Nephron progenitor cell (in vitro differentiated cells): ENCODE measurements at regions not wholly inside any gene's neighbourhood (a gene's known extent, or its start where the extent isn't known, plus 50 kb on each side); places are given as distances from the start of the nearest gene placed in this dataset.
"Not testable (repeated sequence)": the region's sequence is repeated elsewhere in the genome, so short reads cannot be mapped to it uniquely, and the experiment has no call there.

Source experiments
- DNase-seq: peaks from one replicate; pipeline ENCODE4 v3.0.0; 2021
- H3K27ac Mint-ChIP-seq: 2 replicates; pipeline ENCODE4 v1.8.0; 2021; ENCODE audit warnings: mild to moderate bottlenecking, moderate library complexity, mixed read lengths
- H3K27me3 Mint-ChIP-seq: 2 replicates; pipeline ENCODE4 v1.8.0; 2021; ENCODE audit warnings: mild to moderate bottlenecking, low read depth, mixed read lengths; ENCODE audit not compliant: poor library complexity
- H3K36me3 Mint-ChIP-seq: 2 replicates; pipeline ENCODE4 v1.8.0; 2021; ENCODE audit warnings: low read depth, mixed read lengths
- H3K4me1 Mint-ChIP-seq: 2 replicates; pipeline ENCODE4 v1.8.0; 2021; ENCODE audit warnings: mixed read lengths
- H3K4me3 Mint-ChIP-seq: 2 replicates; pipeline ENCODE4 v1.8.0; 2021; ENCODE audit warnings: mild to moderate bottlenecking, moderate library complexity, mixed read lengths
- H3K9me3 Mint-ChIP-seq: 2 replicates; pipeline ENCODE4 v1.8.0; 2021; ENCODE audit warnings: mild to moderate bottlenecking, moderate library complexity, mixed read lengths
- CTCF ChIP-seq: fragments of 200-600 bp; sonication (generic); IDR thresholded peaks from 2 replicates; pipeline ENCODE4 v1.5.0; 2021; ENCODE audit warnings: antibody characterized with exemption

GRCh38 chr4:158442736-158443135, 78.9 kb upstream of the RXFP1 start:
- peaks cover 4% of the 10 kb centered on the region for H3K9me3 Mint-ChIP-seq
- no peak overlapping the region for H3K4me3 Mint-ChIP-seq
- no peaks in the 10 kb centered on the region for H3K4me1 Mint-ChIP-seq
- no peak overlapping the region for H3K27ac Mint-ChIP-seq
- H3K27me3 Mint-ChIP-seq = no peaks in the 10 kb centered on the region
- no peak for DNase-seq
- H3K36me3 Mint-ChIP-seq = no peaks in the 10 kb centered on the region
- TF ChIP-seq CTCF = no peak

GRCh38 chr4:158443731-158444130, 78.0 kb upstream of the RXFP1 start:
- Mint-ChIP-seq H3K36me3 (no peaks in the 10 kb centered on the region), H3K4me3 (no peak overlapping the region), H3K9me3 (peaks cover 4% of the 10 kb centered on the region), H3K27ac (no peak overlapping the region), H3K27me3 (no peaks in the 10 kb centered on the region), H3K4me1 (no peaks in the 10 kb centered on the region)
- no peak for DNase-seq
- no peak for TF ChIP-seq CTCF

- H3K4me1 Mint-ChIP-seq = no peaks in the 10 kb centered on the region
- no peak for TF ChIP-seq CTCF
- H3K9me3 Mint-ChIP-seq = peaks cover 4% of the 10 kb centered on the region
- no peaks in the 10 kb centered on the region for H3K36me3 Mint-ChIP-seq
- no peaks in the 10 kb centered on the region for H3K27me3 Mint-ChIP-seq
- H3K27ac Mint-ChIP-seq = no peak overlapping the region
- no peak for DNase-seq
- H3K4me3 Mint-ChIP-seq = no peak overlapping the region
Observed at GRCh38 chr4:158444621-158445020, 77.1 kb upstream of the RXFP1 start.

- H3K27ac Mint-ChIP-seq = no peak overlapping the region
Observed at GRCh38 chr4:158446106-158446505, 75.6 kb upstream of the RXFP1 start.

GRCh38 chr4:158450741-158451140, 70.9 kb upstream of the RXFP1 start:
- H3K36me3 Mint-ChIP-seq = no peaks in the 10 kb centered on the region
- no peak overlapping the region for H3K27ac Mint-ChIP-seq
- H3K4me1 Mint-ChIP-seq = no peaks in the 10 kb centered on the region
- H3K4me3 Mint-ChIP-seq = no peak overlapping the region
- TF ChIP-seq CTCF = no peak
- DNase-seq = no peak
- no peaks in the 10 kb centered on the region for H3K27me3 Mint-ChIP-seq
- no peaks in the 10 kb centered on the region for H3K9me3 Mint-ChIP-seq

More at GRCh38 chr4:158446106-158446505, 75.6 kb upstream of the RXFP1 start:
- Mint-ChIP-seq H3K4me1 (no peaks in the 10 kb centered on the region), H3K9me3 (no peaks in the 10 kb centered on the region), H3K4me3 (no peak overlapping the region), H3K36me3 (no peaks in the 10 kb centered on the region), H3K27me3 (no peaks in the 10 kb centered on the region)
- DNase-seq = no peak
- no peak for TF ChIP-seq CTCF

GRCh38 chr4:158452116-158452515, 69.6 kb upstream of the RXFP1 start:
- H3K27ac Mint-ChIP-seq, H3K4me3 Mint-ChIP-seq, H3K4me1 Mint-ChIP-seq, H3K27me3 Mint-ChIP-seq, H3K36me3 Mint-ChIP-seq, H3K9me3 Mint-ChIP-seq, DNase-seq: not testable (repeated sequence)
